ENCODE measurements at regions not wholly inside any gene's neighbourhood (a gene's known extent, or its start where the extent isn't known, plus 50 kb on each side); places are given as distances from the start of the nearest gene placed in this dataset.

DNA sequence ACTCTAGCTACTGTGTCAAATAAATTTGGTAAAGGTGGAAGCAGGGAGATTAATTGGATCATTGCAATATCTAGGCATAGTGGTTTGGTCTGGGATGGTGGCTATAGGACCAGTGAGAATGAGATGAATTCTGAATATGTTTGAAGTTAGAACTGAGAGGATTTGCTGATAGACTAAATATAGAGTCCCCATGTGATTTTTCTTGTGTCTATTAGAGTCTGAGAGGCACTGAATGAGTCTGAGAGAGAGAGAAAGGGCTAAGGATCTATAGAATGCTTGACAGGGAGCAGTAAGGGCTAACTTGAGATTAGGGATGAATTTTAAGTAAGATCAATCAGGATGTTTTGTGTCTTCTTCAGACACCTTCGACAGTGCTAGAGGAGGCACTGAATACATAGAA lies 77.9 kb upstream of the CHL1 start:
- DNase-seq (ENCODE audit: low spot score) = no peak
- Histone ChIP-seq H3K4me3 (no peak overlapping the region), H3K27ac (no peak overlapping the region)
- TF ChIP-seq, protein P1, sequence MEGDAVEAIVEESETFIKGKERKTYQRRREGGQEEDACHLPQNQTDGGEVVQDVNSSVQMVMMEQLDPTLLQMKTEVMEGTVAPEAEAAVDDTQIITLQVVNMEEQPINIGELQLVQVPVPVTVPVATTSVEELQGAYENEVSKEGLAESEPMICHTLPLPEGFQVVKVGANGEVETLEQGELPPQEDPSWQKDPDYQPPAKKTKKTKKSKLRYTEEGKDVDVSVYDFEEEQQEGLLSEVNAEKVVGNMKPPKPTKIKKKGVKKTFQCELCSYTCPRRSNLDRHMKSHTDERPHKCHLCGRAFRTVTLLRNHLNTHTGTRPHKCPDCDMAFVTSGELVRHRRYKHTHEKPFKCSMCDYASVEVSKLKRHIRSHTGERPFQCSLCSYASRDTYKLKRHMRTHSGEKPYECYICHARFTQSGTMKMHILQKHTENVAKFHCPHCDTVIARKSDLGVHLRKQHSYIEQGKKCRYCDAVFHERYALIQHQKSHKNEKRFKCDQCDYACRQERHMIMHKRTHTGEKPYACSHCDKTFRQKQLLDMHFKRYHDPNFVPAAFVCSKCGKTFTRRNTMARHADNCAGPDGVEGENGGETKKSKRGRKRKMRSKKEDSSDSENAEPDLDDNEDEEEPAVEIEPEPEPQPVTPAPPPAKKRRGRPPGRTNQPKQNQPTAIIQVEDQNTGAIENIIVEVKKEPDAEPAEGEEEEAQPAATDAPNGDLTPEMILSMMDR (IDR thresholded peaks at IDR 0.05) = no peak

DNA sequence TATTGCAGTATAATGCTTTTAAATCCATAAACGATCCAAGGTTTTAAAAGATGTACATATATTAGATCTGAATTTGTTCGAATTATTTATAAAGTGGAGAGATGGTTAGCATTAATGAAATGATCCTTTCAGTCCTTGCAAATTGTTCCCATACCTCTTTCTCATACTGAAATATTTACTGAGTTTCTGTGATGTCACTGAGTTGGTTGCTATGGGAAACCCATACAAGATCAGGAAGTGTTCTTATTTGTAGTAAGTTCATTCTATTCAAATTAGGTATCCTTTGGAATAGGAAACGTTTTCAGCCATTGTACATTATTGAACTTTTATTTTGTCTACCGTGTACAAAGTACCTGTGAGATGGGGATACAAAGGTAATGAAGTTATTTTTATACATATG lies 73.2 kb upstream of the CHL1 start:
- Histone ChIP-seq H3K4me3 (no peak overlapping the region), H3K27ac (no peak overlapping the region)
- DNase-seq (ENCODE audit: low spot score) = no peak
- TF ChIP-seq, protein P1 (IDR thresholded peaks at IDR 0.05) = no peak

DNA sequence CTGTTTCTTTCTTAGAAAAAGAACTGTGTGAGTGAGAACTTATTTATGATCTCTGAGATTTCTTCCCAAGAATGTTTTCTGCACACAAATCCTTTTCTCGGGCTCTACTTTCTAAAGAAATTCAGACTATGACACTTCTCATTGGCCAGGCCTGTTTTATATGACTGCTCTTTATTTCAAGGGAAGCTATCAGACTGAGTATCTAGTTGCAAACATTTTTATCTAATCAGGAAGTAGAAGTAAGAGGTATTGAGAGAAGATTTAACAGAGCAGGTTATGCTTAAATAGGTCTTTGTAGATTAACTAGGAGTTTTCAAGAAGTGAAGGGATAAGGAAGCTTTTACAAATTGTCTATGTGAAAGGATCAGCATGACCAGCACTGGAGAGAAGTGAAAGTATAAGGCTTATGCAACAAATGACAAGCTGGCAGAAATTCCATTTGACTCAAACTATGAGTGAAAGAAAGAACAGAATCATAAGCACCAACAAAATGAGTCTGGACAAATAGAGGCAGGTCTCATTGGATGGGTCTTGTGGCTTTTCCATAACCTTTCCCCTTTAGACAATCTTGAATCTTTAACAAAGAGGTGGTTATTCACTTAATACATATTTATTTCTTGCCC lies 71.9 kb upstream of the CHL1 start:
- Histone ChIP-seq H3K27ac (no peak overlapping the region), H3K4me3 (no peak overlapping the region)
- TF ChIP-seq, protein P1 (IDR thresholded peaks at IDR 0.05) = no peak
- DNase-seq (ENCODE audit: low spot score) = no peak

DNA sequence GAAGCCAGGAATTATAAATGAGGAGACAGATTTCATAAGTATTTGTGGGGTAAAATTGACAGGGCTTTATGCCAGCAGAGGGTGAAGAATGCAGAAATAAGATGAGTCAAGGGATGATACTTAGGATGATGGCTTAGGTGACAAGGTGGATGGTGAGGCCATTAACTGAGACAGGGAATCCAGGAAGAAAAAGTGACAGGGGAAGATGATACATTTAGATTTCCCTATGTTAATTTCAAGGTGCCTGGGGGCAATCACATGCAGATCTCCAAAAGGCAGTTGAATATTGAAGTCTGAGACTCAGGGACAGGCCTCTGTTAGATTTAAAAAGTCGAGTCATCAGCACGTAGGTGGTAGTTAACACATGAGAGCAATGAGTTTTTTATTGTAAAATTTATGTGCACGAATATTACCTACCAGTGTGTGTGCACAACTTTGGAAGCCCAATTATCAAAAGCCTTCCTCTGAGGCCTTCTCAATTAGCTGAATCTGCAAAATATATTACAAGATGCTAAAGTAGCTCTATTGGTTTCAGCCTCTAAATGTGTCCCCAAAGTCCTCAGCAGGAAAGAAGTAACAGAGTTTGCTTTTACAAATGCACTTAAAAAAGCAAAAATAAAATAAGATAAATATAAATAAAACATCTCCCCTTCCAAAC lies 67.9 kb upstream of the CHL1 start:
- no peak for DNase-seq (ENCODE audit: low spot score)
- Histone ChIP-seq H3K27ac (no peak overlapping the region), H3K4me3 (no peak overlapping the region)
- TF ChIP-seq, protein P1 (IDR thresholded peaks at IDR 0.05) = no peak

DNA sequence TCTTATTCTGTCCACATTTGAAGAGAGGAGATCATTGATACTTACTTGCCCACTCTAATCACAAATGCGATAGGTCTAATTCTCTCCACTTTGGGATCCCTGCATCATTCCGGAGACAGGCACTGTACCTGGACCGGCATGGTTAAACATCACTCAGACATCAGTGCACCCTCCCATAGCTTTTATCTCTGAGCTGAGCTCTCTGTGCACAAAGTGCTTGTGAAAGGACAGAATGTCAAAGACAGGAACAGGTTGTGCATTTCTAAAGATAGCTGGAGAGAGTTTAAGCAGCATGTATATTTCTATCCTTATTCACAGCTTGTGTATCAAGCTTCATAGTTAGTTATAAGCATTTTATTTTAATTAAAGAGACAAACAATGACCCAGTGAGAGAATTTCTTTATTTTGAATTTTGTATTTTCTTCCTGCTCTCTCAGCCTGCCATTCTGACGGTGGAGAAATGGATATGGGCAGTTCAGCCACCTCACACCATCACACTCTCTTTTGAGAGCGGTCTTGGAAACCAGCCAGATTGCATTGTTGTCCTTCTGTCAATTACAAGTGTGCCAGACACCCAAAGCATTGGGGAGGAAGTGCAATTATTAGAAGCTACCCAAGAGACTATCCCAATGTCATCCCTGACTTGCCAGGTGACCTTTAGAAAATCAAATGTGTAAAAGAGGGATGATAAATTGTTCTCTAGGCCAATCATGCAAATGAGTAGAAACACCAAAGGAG lies 65.2 kb upstream of the CHL1 start:
- H3K27ac ChIP-seq = no peak overlapping the region
- TF ChIP-seq, protein P1 (IDR thresholded peaks at IDR 0.05) = no peak
- H3K4me3 ChIP-seq = no peak overlapping the region
- no peak for DNase-seq (ENCODE audit: low spot score)

DNA sequence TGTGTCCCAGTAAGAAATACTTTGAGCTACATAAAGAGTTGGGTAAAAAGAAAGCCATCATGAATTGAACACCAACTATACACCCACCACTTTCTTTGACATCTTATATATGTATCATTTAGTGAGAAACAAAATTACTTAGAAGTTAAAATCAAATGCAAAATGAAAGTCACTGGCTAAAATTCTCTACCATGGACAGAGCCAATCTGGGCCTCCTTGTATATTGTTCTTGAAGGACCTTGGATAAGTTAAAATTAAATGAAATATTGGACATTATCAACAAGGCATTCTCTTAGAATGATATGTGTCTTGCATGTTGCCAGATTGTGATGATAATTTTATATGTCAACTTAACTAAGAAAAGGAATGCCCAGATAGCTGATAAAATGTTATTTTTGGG lies 64.2 kb upstream of the CHL1 start:
- TF ChIP-seq, protein P1 (IDR thresholded peaks at IDR 0.05) = no peak
- Histone ChIP-seq H3K4me3 (no peak overlapping the region), H3K27ac (no peak overlapping the region)
- no peak for DNase-seq (ENCODE audit: low spot score)
